CD4-positive, alpha-beta memory T cell (primary cell): ENCODE measurements at regions not wholly inside any gene's neighbourhood (a gene's known extent, or its start where the extent isn't known, plus 50 kb on each side); places are given as distances from the start of the nearest gene placed in this dataset.

Source experiments
- CTCF ChIA-PET: fragments of 350-600 bp; sonication (Branson Sonifier 250); formaldehyde crosslinking; loops from one replicate; lab custom pipeline; 2021; ENCODE audit warnings: inconsistent platforms; ENCODE audit not compliant: partially characterized antibody; lab: Charles Lee
- POLR2A ChIA-PET: fragments of 350-600 bp; sonication (Branson Sonifier 250); formaldehyde crosslinking; loops from one replicate; lab custom pipeline; 2021; ENCODE audit not compliant: partially characterized antibody; lab: Charles Lee
- DNase-seq, 5 donors: peaks; one replicate each; pipeline versions ENCODE4 v3.0.0 to v3.0.0-alpha.2; 2020 to 2022; ENCODE audit warnings: mixed read lengths in 1 of 5
- H3K27ac ChIP-seq: one replicate; pipeline ENCODE4 v1.7.0; 2013; ENCODE audit warnings: low read depth, low read length
- H3K27me3 ChIP-seq: 2 replicates; pipeline ENCODE4 v1.7.0; 2013; ENCODE audit warnings: mild to moderate bottlenecking, low read length, moderate library complexity; ENCODE audit not compliant: insufficient read depth
- H3K36me3 ChIP-seq: 2 replicates; pipeline ENCODE4 v1.7.0; 2013; ENCODE audit warnings: mild to moderate bottlenecking, low read length, moderate library complexity; ENCODE audit not compliant: insufficient read depth
- H3K4me1 ChIP-seq: 2 replicates; pipeline ENCODE4 v1.7.0; 2013; ENCODE audit warnings: mild to moderate bottlenecking, low read length, moderate library complexity; ENCODE audit not compliant: insufficient read depth
- H3K4me3 ChIP-seq, 2 donors: one replicate each; pipeline ENCODE4 v1.7.0; 2013; ENCODE audit warnings: low read length in 2 of 2, mild to moderate bottlenecking in 1 of 2
- H3K9me3 ChIP-seq, 2 donors: one replicate each; pipeline ENCODE4 v1.7.0; 2013; ENCODE audit warnings: low read length in 2 of 2, control low read depth in 1 of 2; ENCODE audit not compliant: control insufficient read depth in 1 of 2
- H3K27ac Mint-ChIP-seq, 7 donors: one replicate each; pipeline ENCODE4 v1.8.0; 2020 to 2021; ENCODE audit warnings: mixed read lengths in 7 of 7, mild to moderate bottlenecking in 6 of 7, inconsistent platforms in 3 of 7, moderate library complexity in 3 of 7
- H3K27me3 Mint-ChIP-seq, 2 donors: one replicate each; pipeline ENCODE4 v1.8.0; 2020 to 2021; ENCODE audit warnings: mixed read lengths in 2 of 2
- H3K36me3 Mint-ChIP-seq, 2 donors: one replicate each; pipeline ENCODE4 v1.8.0; 2020 to 2021; ENCODE audit warnings: mixed read lengths in 2 of 2, inconsistent platforms in 1 of 2, mild to moderate bottlenecking in 1 of 2
- H3K4me1 Mint-ChIP-seq, 4 donors: one replicate each; pipeline ENCODE4 v1.8.0; 2020 to 2021; ENCODE audit warnings: mixed read lengths in 4 of 4, mild to moderate bottlenecking in 1 of 4
- H3K4me3 Mint-ChIP-seq, 8 donors: one replicate each; pipeline ENCODE4 v1.8.0; 2020 to 2021; ENCODE audit warnings: mixed read lengths in 8 of 8, mild to moderate bottlenecking in 7 of 8, moderate library complexity in 6 of 8, inconsistent platforms in 3 of 8
- H3K9me3 Mint-ChIP-seq, 8 donors: one replicate each; pipeline ENCODE4 v1.8.0; 2020 to 2021; ENCODE audit warnings: mixed read lengths in 8 of 8, mild to moderate bottlenecking in 5 of 8, inconsistent platforms in 3 of 8, moderate library complexity in 1 of 8
- intact Hi-C: fragments of 100-400 bp; cut with micrococcal nuclease; formaldehyde crosslinking; loops from one replicate; pipeline ENCODE4 v1.15.1; 2023

DNA sequence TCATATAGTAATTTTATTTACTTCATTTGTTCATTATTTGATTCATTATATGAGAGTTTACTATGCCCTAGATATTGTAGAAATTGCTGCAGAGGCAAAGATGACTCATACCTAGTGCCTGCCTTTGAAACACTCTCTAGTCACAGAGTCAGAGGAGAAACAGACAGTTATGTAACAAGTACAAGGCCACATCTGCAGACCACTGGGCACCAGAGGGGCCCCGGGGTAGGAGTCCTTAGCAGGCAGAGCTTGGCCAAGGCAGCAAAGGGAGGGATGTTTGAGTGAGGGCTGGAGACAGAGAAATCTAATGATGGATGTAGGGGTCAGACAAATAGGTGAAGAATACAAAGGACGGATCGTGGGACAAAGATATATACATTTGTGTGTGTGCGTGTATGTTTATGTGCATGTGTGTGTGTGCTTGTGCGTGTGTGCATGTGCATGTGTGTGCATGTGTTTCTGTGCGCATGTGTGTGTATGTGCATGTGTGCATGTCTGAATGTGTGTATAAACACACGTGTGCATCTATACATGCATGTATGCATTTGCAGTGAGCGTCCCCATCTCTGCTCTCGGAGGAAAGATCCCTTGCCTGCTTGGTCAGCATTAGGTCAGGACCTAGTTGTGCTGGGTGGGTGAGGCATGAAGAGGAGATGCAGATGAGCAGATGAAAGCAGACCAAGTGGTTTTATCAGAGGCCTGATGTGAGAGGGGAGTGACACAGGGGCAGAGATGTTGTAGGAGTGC lies 170.6 kb upstream of the MYT1L start:
- POLR2A ChIA-PET = no interaction called here
- no peak for DNase-seq
- Histone ChIP-seq H3K4me3 (no peak overlapping the region), H3K9me3 (no peaks in the 10 kb centered on the region), H3K36me3 (no peaks in the 10 kb centered on the region), H3K27me3 (no peaks in the 10 kb centered on the region), H3K4me1 (no peaks in the 10 kb centered on the region), H3K27ac (no peak overlapping the region)
- Mint-ChIP-seq H3K4me3 (no peak overlapping the region), H3K4me1 (no peaks in the 10 kb centered on the region), H3K27ac (no peak overlapping the region), H3K9me3 (peaks cover 0 to 2% (median 0%) of the 10 kb centered on the region in 8 donors), H3K36me3 (no peaks in the 10 kb centered on the region), H3K27me3 (peaks cover 0 to 4% of the 10 kb centered on the region in 2 donors)
- CTCF ChIA-PET = no interaction called here
- intact Hi-C loops = no loop called here

DNA sequence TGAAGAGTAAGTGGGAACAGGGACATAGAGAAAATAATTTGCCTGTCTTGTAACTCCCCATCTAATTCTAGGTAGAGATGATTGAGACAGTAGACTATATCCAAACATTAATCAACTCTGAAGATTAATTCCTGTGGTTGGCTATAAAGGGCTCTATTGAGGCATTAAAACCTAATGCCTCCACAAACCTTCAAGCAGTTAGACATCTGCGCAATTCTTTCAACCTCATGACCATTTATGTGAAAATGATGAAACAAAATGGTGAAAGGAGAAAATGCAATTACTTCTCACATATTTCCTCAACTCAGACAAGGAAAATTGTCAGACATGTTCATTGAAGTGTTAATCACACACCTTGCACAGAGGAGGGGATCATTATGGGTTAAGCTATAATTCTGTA lies 164.5 kb upstream of the MYT1L start:
- intact Hi-C loops = no loop called here
- no peak overlapping the region for H3K4me3 ChIP-seq
- no peaks in the 10 kb centered on the region for H3K36me3 ChIP-seq
- Mint-ChIP-seq H3K4me1 (no peaks in the 10 kb centered on the region), H3K4me3 (no peak overlapping the region), H3K27me3 (peaks cover 0 to 4% of the 10 kb centered on the region in 2 donors), H3K9me3 (peaks cover 0 to 3% (median 0%) of the 10 kb centered on the region in 8 donors), H3K27ac (no peak overlapping the region), H3K36me3 (no peaks in the 10 kb centered on the region)
- ChIA-PET CTCF (no interaction called here), POLR2A (no interaction called here)
- H3K9me3 ChIP-seq = no peaks in the 10 kb centered on the region
- no peak overlapping the region for H3K27ac ChIP-seq
- no peak for DNase-seq
- no peaks in the 10 kb centered on the region for H3K4me1 ChIP-seq
- H3K27me3 ChIP-seq = no peaks in the 10 kb centered on the region

DNA sequence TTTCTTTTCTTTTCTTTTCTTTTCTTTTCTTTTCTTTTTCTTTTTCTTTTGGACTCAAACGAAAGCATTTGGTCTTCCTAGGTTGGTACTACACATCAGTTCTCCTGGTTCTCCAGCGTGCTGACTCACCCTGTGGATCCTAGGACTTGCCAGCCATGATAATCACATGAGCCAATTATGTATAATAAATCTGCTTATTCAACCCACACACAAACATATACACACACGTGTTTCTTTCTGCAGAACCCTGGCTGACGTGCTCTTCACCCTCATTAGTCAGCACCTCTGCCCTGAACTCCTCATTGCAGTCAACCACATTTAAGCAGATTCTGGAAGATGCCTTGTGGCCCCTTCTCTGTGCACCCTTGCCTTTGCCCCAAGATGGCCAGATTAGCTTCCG lies 162.4 kb upstream of the MYT1L start:
- H3K4me3 ChIP-seq = no peak overlapping the region
- POLR2A ChIA-PET = no interaction called here
- H3K27ac Mint-ChIP-seq = no peak overlapping the region
- no peak for DNase-seq
- no peaks in the 10 kb centered on the region for H3K4me1 ChIP-seq
- peaks cover 0 to 3% (median 0%) of the 10 kb centered on the region in 8 donors for H3K9me3 Mint-ChIP-seq
- H3K36me3 ChIP-seq = no peaks in the 10 kb centered on the region
- H3K4me3 Mint-ChIP-seq = no peak overlapping the region
- intact Hi-C loops = no loop called here
- no peak overlapping the region for H3K27ac ChIP-seq
- no peaks in the 10 kb centered on the region for H3K27me3 ChIP-seq
- CTCF ChIA-PET = no interaction called here
- H3K27me3 Mint-ChIP-seq = peaks cover 0 to 4% of the 10 kb centered on the region in 2 donors
- H3K36me3 Mint-ChIP-seq = no peaks in the 10 kb centered on the region
- H3K9me3 ChIP-seq = no peaks in the 10 kb centered on the region
- no peaks in the 10 kb centered on the region for H3K4me1 Mint-ChIP-seq

DNA sequence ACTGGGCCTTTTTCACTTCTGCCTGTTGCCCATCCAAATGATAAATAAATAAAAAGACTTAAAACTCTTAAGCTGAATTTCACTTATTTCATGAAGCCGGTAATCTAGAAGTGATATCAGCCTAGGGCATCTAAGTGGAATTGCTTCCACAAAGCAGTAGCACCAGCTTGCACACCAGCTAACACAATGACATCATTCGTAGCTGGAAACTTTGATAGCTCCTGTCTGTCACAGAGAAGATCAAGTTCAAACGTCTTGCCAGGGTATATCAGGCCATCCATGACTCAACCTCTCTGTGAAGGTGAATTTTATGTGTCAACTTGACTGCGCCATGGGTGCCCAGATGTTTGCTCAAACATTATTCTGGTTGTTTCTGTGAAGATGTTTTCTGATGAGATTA lies 161.7 kb upstream of the MYT1L start:
- H3K4me1 Mint-ChIP-seq = no peaks in the 10 kb centered on the region
- CTCF ChIA-PET = no interaction called here
- no peak overlapping the region for H3K27ac Mint-ChIP-seq
- Histone ChIP-seq H3K36me3 (no peaks in the 10 kb centered on the region), H3K9me3 (no peaks in the 10 kb centered on the region), H3K27ac (no peak overlapping the region), H3K4me3 (no peak overlapping the region), H3K4me1 (no peaks in the 10 kb centered on the region), H3K27me3 (no peaks in the 10 kb centered on the region)
- no peak overlapping the region for H3K4me3 Mint-ChIP-seq
- no peak for DNase-seq
- peaks cover 0 to 4% of the 10 kb centered on the region in 2 donors for H3K27me3 Mint-ChIP-seq
- intact Hi-C loops = no loop called here
- no peaks in the 10 kb centered on the region for H3K36me3 Mint-ChIP-seq
- POLR2A ChIA-PET = no interaction called here
- H3K9me3 Mint-ChIP-seq = peaks cover 0 to 3% (median 0%) of the 10 kb centered on the region in 8 donors

DNA sequence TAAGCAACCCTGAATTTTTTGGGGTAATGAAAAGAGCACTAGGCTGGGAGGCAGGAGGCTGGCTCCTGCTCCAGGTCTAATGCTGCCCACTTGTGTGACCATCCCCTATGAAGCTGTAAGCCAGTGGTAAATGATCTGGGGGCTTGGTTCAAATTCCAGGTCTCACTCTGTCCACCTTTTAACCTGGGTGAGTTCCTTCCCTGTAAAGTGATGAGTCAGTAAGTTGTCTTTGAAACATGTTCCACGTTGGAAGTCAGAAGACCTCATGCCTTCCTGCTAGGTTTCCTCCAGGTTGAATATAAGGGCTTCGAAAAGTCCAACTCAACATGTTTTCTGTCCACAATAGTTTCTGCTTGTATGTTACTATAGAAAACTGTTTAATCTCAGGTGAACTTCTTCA lies 160.9 kb upstream of the MYT1L start:
- Histone ChIP-seq H3K27ac (no peak overlapping the region), H3K27me3 (no peaks in the 10 kb centered on the region), H3K9me3 (no peaks in the 10 kb centered on the region), H3K36me3 (no peaks in the 10 kb centered on the region), H3K4me1 (no peaks in the 10 kb centered on the region), H3K4me3 (no peak overlapping the region)
- Mint-ChIP-seq H3K9me3 (peaks cover 0 to 3% (median 0%) of the 10 kb centered on the region in 8 donors), H3K36me3 (no peaks in the 10 kb centered on the region), H3K4me1 (no peaks in the 10 kb centered on the region), H3K27ac (no peak overlapping the region), H3K4me3 (no peak overlapping the region), H3K27me3 (peaks cover 0 to 4% of the 10 kb centered on the region in 2 donors)
- ChIA-PET POLR2A (no interaction called here), CTCF (no interaction called here)
- DNase-seq = no peak
- intact Hi-C loops = no loop called here

DNA sequence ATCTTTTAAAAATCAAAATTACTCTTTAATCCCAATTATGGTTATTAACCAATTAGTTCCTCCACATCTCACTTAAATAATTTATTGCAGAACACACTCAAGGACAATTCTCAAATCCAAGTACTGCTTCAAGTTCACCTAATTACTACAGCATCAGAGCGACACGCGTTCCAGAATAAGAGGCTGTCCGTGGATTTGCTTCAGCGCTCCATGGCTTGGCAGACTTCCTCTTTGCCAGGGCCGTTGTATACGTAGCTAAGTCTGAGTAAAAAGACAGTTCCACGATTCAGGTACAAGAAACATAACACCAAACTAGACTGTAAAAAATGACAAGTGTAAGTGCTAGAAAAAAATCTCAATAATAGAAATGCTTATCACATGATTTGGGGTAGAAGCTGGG lies 153.2 kb upstream of the MYT1L start:
- Mint-ChIP-seq H3K9me3 (peaks cover 0 to 13% (median 0%) of the 10 kb centered on the region in 8 donors), H3K4me1 (no peaks in the 10 kb centered on the region), H3K4me3 (no peak overlapping the region), H3K27me3 (peaks cover 0 to 2% of the 10 kb centered on the region in 2 donors), H3K36me3 (no peaks in the 10 kb centered on the region), H3K27ac (no peak overlapping the region)
- intact Hi-C loops = no loop called here
- Histone ChIP-seq H3K27me3 (no peaks in the 10 kb centered on the region), H3K36me3 (no peaks in the 10 kb centered on the region), H3K4me1 (no peaks in the 10 kb centered on the region), H3K4me3 (no peak overlapping the region), H3K9me3 (no peaks in the 10 kb centered on the region), H3K27ac (no peak overlapping the region)
- POLR2A ChIA-PET = no interaction called here
- DNase-seq = no peak
- CTCF ChIA-PET = no interaction called here

DNA sequence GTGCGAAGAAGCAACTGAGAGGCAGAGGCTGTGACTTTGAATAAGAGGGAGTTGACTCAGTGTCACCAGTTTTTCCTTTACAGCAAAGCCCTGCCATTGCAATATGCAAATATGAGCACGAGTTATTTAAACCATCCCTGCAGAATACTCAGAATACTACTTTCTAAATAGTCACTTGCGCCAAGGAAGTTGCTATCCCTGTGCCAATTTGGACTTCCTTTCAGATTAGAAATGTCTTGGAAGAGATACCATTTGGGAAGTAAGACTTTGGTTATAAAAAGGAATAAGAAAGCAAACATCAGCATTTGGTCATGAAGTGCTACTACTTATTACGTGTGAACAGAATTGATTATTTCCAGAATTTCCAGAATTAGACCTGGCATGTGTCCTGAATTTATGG lies 151.8 kb upstream of the MYT1L start:
- Mint-ChIP-seq H3K4me1 (no peaks in the 10 kb centered on the region), H3K9me3 (peaks cover 0 to 13% (median 0%) of the 10 kb centered on the region in 8 donors), H3K27ac (no peak overlapping the region), H3K4me3 (no peak overlapping the region), H3K27me3 (peaks cover 0 to 2% of the 10 kb centered on the region in 2 donors), H3K36me3 (no peaks in the 10 kb centered on the region)
- H3K36me3 ChIP-seq = no peaks in the 10 kb centered on the region
- no peak for DNase-seq
- intact Hi-C loops = no loop called here
- ChIA-PET POLR2A (no interaction called here), CTCF (no interaction called here)
- no peaks in the 10 kb centered on the region for H3K4me1 ChIP-seq
- no peak overlapping the region for H3K4me3 ChIP-seq
- H3K9me3 ChIP-seq = no peaks in the 10 kb centered on the region
- H3K27me3 ChIP-seq = no peaks in the 10 kb centered on the region
- no peak overlapping the region for H3K27ac ChIP-seq
